Psoas muscle (tissue), 7 donors: ENCODE measurements at regions not wholly inside any gene's neighbourhood (a gene's known extent, or its start where the extent isn't known, plus 50 kb on each side); places are given as distances from the start of the nearest gene placed in this dataset.

Experiments used
- ATAC-seq, 4 donors: fragments of 200-7000 bp; cut with Tn5 transposase; one replicate each; pipeline ENCODE4 v1.9.1; 2020; ENCODE audit warnings: moderate library complexity in 3 of 4, mild to moderate bottlenecking in 2 of 4
- DNase-seq, 2 donors: peaks; one replicate each; pipeline ENCODE4 v3.0.0-alpha.2; 2020
- H3K27ac ChIP-seq: fragments of 200-600 bp; one replicate; pipeline ENCODE4 v1.8.0; 2022
- H3K27me3 ChIP-seq, 3 donors: fragments of 200-600 bp in 1 of 3; one replicate each; pipeline versions ENCODE4 v1.6.1 to v1.8.0; 2013 to 2022; ENCODE audit warnings: low read length in 2 of 3, mild to moderate bottlenecking in 2 of 3, moderate library complexity in 1 of 3; ENCODE audit not compliant: insufficient read depth in 3 of 3
- H3K36me3 ChIP-seq, 2 donors: fragments of 200-600 bp in 1 of 2; one replicate each; pipeline versions ENCODE4 v1.6.1 to v1.8.0; 2013 to 2022; ENCODE audit warnings: low read depth in 1 of 2, mild to moderate bottlenecking in 1 of 2, moderate library complexity in 1 of 2; ENCODE audit not compliant: insufficient read depth in 1 of 2
- H3K4me1 ChIP-seq: fragments of 200-600 bp; one replicate; pipeline ENCODE4 v1.8.0; 2022
- H3K4me3 ChIP-seq: fragments of 200-600 bp; one replicate; pipeline ENCODE4 v1.8.0; 2022; ENCODE audit warnings: mild to moderate bottlenecking
- H3K9me3 ChIP-seq: fragments of 200-600 bp; one replicate; pipeline ENCODE4 v1.8.0; 2022
- CTCF ChIP-seq: fragments of 200-600 bp; IDR thresholded peaks from one replicate; pipeline ENCODE4 v1.8.0; 2022; ENCODE audit warnings: antibody characterized with exemption
- WGBS, 3 donors: extraction: QIAGEN DNeasy Blood & Tissue Kit; methylation state at CpG; one replicate each; pipeline versions ENCODE4 v1.1.6 to v1.1.7; 2013; 5-methylcytosine and 5-hydroxymethylcytosine counted together
- intact Hi-C, 2 donors: fragments of 100-400 bp; cut with DNase I; formaldehyde crosslinking; loops; one replicate each; pipeline versions ENCODE4 v1.11.0 to v1.14.2; 2022
- donor health status: healthy with polysubstance abuse.
- donor health status: DM: no; HTN: no; CAD: no; lungs with moderate emphysema.
- donor health status: Bipolar disorder and iron deficiency.
- donor health status: healthy.
- donor health status: DM: yes; HTN: yes; CAD: no.
- donor health status: DM: no; HTN: no; CAD: no.
- donor health status: DM: yes; HTN: yes; CAD: no.

- Histone ChIP-seq H3K4me3 (no peak overlapping the region), H3K4me1 (no peaks in the 10 kb centered on the region), H3K36me3 (no peaks in the 10 kb centered on the region), H3K27me3 (peaks cover 8 to 68% (median 27%) of the 10 kb centered on the region in 3 donors), H3K9me3 (no peaks in the 10 kb centered on the region), H3K27ac (no peak overlapping the region)
- WGBS, 3 donors = 6 to 7% (median 7%) methylated on average over 33 of the region's 33 CpGs
- ATAC-seq = peak in 3 of 4 donors; percentile 44 to 66 (median 54)
- no peak for TF ChIP-seq CTCF
- intact Hi-C loops = no loop called here
- DNase-seq = peak; percentile 48 to 70
Observed at GRCh38 chr4:41865306-41865980, 69.8 kb upstream of the TMEM33 start.

DNA sequence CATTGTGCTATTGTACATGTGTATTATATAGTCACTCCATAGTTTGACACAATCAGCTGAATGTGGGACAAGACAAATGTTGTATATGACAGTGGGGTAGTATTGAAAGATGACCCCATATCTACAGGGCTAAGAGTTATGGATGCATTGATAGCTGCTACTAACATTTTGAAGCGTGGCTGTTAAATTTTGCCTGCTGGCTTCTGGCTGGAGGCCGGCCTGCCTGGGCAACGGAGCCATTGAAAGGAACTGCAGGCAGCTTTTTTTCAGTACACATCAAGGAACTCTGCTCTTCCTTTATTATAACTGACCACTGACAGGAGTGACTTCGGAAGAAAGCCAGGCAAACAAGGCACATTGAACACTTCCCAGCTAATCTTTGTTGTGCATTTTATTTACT, 76.1 kb upstream of the TMEM33 start:
- WGBS, 3 donors = 49 to 53% (median 50%) methylated on average over 4 of the region's 4 CpGs
- intact Hi-C loops = no loop called here
- DNase-seq = no peak
- H3K36me3 ChIP-seq = no peaks in the 10 kb centered on the region
- no peak for ATAC-seq
- no peak for TF ChIP-seq CTCF
- H3K4me1 ChIP-seq = no peaks in the 10 kb centered on the region
- H3K27me3 ChIP-seq = peaks cover 0 to 34% (median 7%) of the 10 kb centered on the region in 3 donors
- H3K4me3 ChIP-seq = no peak overlapping the region
- no peak overlapping the region for H3K27ac ChIP-seq
- H3K9me3 ChIP-seq = no peaks in the 10 kb centered on the region

GRCh38 chr4:41857226-41857641, 78.0 kb upstream of the TMEM33 start:
- ATAC-seq (no peak), DNase-seq (peak in 1 of 2 donors; percentile 60)
- no peaks in the 10 kb centered on the region for H3K36me3 ChIP-seq
- WGBS, 3 donors = 50 to 57% (median 56%) methylated on average over 4 of the region's 4 CpGs
- intact Hi-C loops = no loop called here
- no peak for TF ChIP-seq CTCF
- no peaks in the 10 kb centered on the region for H3K4me1 ChIP-seq
- H3K27ac ChIP-seq = no peak overlapping the region
- H3K9me3 ChIP-seq = no peaks in the 10 kb centered on the region
- peaks cover 0 to 24% (median 4%) of the 10 kb centered on the region in 3 donors for H3K27me3 ChIP-seq
- H3K4me3 ChIP-seq = no peak overlapping the region

DNA sequence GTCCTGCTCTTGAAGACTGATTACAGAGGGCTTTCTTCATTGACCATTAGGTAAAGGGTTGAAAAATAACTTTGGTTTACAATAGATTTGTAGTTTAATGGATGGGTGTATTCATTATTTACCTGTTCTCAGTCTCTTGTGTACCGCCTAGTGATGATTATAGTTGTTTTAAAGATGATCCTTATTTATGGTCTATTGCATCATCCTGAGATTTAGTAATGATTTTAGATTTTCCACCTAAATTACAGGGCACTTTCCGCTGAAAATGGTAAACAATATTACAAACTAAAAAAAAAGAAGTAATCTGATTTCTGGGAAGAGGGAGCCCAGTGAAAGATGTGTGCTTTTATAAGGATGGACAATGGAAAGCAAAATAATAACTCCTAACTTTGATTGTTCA, 78.4 kb upstream of the TMEM33 start:
- Histone ChIP-seq H3K27me3 (peaks cover 0 to 19% (median 3%) of the 10 kb centered on the region in 3 donors), H3K9me3 (no peaks in the 10 kb centered on the region), H3K27ac (no peak overlapping the region), H3K4me3 (no peak overlapping the region), H3K36me3 (no peaks in the 10 kb centered on the region), H3K4me1 (no peaks in the 10 kb centered on the region)
- ATAC-seq (no peak), DNase-seq (no peak)
- intact Hi-C loops = no loop called here
- WGBS, 3 donors = 93 to 99% (median 94%) methylated on average over 2 of the region's 2 CpGs
- no peak for TF ChIP-seq CTCF

DNA sequence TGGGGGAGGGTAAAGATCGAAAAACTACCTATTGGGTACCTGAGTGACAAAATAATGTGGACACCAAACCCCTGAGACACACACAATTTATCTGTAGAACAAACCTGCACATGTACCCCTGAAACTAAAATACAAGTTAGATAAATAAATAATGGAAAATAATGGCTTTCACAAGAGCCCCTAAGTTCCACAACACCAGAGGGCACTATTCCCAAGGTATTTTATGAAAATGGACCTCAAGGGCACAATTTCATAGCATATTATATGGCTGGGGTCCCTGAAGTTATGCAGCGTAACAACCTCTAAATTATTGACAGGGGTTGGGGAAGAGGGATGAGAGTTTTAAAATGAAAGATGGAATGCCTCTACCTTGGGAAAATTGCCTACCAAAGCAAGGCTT, 81.3 kb upstream of the TMEM33 start:
- no peaks in the 10 kb centered on the region for H3K36me3 ChIP-seq
- intact Hi-C loops = no loop called here
- H3K27me3 ChIP-seq = peaks cover 0 to 12% (median 8%) of the 10 kb centered on the region in 3 donors
- 70 to 85% (median 81%) methylated on average over 2 of the region's 2 CpGs for WGBS, 3 donors
- no peak for TF ChIP-seq CTCF
- DNase-seq = no peak
- H3K4me3 ChIP-seq = no peak overlapping the region
- no peak overlapping the region for H3K27ac ChIP-seq
- no peak for ATAC-seq
- no peaks in the 10 kb centered on the region for H3K4me1 ChIP-seq
- no peaks in the 10 kb centered on the region for H3K9me3 ChIP-seq
